Esophagus squamous epithelium (tissue), 5 donors: ENCODE measurements at regions not wholly inside any gene's neighbourhood (a gene's known extent, or its start where the extent isn't known, plus 50 kb on each side); places are given as distances from the start of the nearest gene placed in this dataset.

ENCODE experiments used
- DNase-seq: peaks from one replicate; lab custom pipeline; 2025; lab: John Stamatoyannopoulos, UW
- H3K27ac ChIP-seq, 4 donors: fragments of 200-600 bp; sonication (generic); one replicate each; pipeline ENCODE4 v1.5.1; 2016 to 2019; ENCODE audit warnings: mild to moderate bottlenecking in 1 of 4
- H3K27me3 ChIP-seq, 4 donors: fragments of 200-600 bp; sonication (generic); 1 replicate in 3 of 4; 2 replicates in 1 of 4; pipeline versions ENCODE4 v1.5.1 to v1.6.0; 2017 to 2021; ENCODE audit warnings: antibody characterized with exemption in 1 of 4
- H3K36me3 ChIP-seq, 3 donors: fragments of 200-600 bp; sonication (generic); one replicate each; pipeline ENCODE4 v1.5.1; 2016 to 2019
- H3K4me1 ChIP-seq, 3 donors: fragments of 200-600 bp; sonication (generic); one replicate each; pipeline ENCODE4 v1.5.1; 2017 to 2019
- H3K4me3 ChIP-seq, 4 donors: fragments of 200-600 bp; sonication (generic); 1 replicate in 3 of 4; 2 replicates in 1 of 4; pipeline ENCODE4 v1.5.1; 2016 to 2019; ENCODE audit warnings: mild to moderate bottlenecking in 2 of 4, moderate library complexity in 1 of 4
- H3K9me3 ChIP-seq, 3 donors: fragments of 200-600 bp; sonication (generic); one replicate each; pipeline ENCODE4 v1.5.1; 2016 to 2019
- POLR2A ChIP-seq, 4 donors: fragments of 450-650 bp; IDR thresholded peaks; one replicate each; pipeline ENCODE4 v1.6.1; 2017; ENCODE audit warnings: antibody characterized with exemption in 4 of 4, mild to moderate bottlenecking in 4 of 4, moderate library complexity in 3 of 4
- WGBS, 2 donors: methylation state at CpG; one replicate each; pipeline ENCODE4 v1.1.5; 2018; 5-methylcytosine and 5-hydroxymethylcytosine counted together
- intact Hi-C: fragments of 100-400 bp; cut with DNase I; formaldehyde crosslinking; loops from one replicate; pipeline ENCODE4 v1.15.0; 2022
- TF ChIP-seq, protein P1 (sequence below), 6 experiments: fragments of 450-650 bp in 4 of 6; fragments of 200-600 bp in 2 of 6; sonication (generic) in 2 of 6; IDR thresholded peaks; one replicate each; pipeline ENCODE4 v1.5.1; 2016 to 2019; ENCODE audit warnings: antibody characterized with exemption in 6 of 6, mild to moderate bottlenecking in 4 of 6, moderate library complexity in 4 of 6
- donor health status: DM: yes; HTN: yes; CAD: no.

DNA sequence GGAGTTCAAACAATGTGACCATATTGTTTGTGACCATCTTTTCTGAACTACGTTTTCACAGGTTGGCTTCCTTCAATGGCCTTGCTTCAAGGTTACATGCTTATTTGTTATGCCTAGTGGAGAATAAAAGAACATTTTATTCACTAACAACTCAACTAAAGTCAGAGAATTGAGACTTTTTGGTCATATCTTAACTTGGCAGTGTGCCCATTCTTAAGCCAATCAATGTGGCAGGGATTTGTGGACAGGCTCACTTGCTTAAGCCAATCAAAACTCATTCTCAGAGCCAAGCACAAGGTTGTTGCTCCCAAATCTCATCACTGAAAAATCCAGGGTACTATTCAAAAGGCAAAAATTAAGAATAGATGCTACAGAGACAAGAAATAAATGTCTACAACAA, 455.8 kb upstream of the FAT3 start:
- TF ChIP-seq, protein P1, sequence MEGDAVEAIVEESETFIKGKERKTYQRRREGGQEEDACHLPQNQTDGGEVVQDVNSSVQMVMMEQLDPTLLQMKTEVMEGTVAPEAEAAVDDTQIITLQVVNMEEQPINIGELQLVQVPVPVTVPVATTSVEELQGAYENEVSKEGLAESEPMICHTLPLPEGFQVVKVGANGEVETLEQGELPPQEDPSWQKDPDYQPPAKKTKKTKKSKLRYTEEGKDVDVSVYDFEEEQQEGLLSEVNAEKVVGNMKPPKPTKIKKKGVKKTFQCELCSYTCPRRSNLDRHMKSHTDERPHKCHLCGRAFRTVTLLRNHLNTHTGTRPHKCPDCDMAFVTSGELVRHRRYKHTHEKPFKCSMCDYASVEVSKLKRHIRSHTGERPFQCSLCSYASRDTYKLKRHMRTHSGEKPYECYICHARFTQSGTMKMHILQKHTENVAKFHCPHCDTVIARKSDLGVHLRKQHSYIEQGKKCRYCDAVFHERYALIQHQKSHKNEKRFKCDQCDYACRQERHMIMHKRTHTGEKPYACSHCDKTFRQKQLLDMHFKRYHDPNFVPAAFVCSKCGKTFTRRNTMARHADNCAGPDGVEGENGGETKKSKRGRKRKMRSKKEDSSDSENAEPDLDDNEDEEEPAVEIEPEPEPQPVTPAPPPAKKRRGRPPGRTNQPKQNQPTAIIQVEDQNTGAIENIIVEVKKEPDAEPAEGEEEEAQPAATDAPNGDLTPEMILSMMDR (IDR thresholded peaks at IDR 0.05) = no peak
- no peak for TF ChIP-seq POLR2A (IDR thresholded peaks at IDR 0.05)
- Histone ChIP-seq H3K27ac (no peak overlapping the region), H3K4me1 (no peaks in the 10 kb centered on the region), H3K4me3 (no peak overlapping the region), H3K9me3 (peaks cover 0 to 4% (median 0%) of the 10 kb centered on the region in 3 donors), H3K27me3 (no peaks in the 10 kb centered on the region), H3K36me3 (no peaks in the 10 kb centered on the region)
- no peak for DNase-seq
- intact Hi-C loops = no loop called here
- 67 to 72% methylated on average over 1 of the region's 1 CpG for WGBS, 2 donors

DNA sequence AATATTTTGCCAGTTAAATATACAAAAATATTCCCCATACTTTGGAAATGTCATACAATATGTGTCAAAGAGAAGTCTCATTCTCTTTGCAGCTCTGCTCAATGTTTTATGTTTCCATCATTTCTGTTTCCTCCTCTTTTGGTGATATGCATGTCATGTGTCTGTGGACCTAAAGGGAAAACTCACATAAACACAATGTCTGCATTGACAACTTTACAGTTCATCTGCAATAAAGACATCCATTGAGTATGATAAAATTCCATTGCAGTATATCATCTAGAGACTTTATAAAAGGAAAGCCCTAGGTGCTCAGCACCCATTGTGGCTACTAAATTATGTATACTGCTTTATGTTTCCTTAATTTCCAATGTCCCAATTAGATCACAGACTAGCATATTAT, 461.3 kb upstream of the FAT3 start:
- intact Hi-C loops = no loop called here
- H3K4me1 ChIP-seq = no peaks in the 10 kb centered on the region
- H3K36me3 ChIP-seq = no peaks in the 10 kb centered on the region
- DNase-seq = no peak
- TF ChIP-seq, protein P1 (IDR thresholded peaks at IDR 0.05) = no peak
- no peak for TF ChIP-seq POLR2A (IDR thresholded peaks at IDR 0.05)
- H3K27ac ChIP-seq = no peak overlapping the region
- H3K27me3 ChIP-seq = no peaks in the 10 kb centered on the region
- no peak overlapping the region for H3K4me3 ChIP-seq
- no peaks in the 10 kb centered on the region for H3K9me3 ChIP-seq

DNA sequence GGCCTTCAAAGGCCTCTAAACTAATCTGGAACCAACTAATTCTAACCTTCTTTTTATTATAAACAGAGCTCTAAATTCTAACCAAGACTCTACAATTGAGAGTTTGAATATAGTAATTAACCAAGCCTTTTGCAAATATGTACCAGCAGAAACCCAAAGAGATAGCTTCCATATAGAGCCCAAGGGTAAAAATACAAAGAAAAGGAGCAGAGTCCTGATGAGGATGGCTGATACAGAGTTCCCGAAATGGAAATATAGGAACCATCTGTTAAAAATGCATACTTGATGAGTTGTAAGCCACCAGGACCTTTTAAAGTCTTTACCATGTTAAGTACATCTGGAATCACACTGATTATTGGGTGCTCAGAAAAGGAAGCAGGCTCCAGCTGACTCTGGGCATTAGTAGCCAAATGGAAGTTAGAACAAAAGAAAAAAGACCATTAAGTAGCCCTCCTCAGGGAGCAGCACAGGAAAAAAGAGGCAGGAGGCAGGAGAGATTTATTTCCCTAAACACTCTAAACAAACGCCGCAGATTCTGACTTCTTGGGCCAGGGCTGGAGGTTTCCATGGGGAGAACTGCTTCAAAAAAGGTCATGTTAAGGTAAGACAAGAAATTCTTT, 463.1 kb upstream of the FAT3 start:
- no peaks in the 10 kb centered on the region for H3K36me3 ChIP-seq
- intact Hi-C loops = no loop called here
- H3K4me3 ChIP-seq = no peak overlapping the region

DNA sequence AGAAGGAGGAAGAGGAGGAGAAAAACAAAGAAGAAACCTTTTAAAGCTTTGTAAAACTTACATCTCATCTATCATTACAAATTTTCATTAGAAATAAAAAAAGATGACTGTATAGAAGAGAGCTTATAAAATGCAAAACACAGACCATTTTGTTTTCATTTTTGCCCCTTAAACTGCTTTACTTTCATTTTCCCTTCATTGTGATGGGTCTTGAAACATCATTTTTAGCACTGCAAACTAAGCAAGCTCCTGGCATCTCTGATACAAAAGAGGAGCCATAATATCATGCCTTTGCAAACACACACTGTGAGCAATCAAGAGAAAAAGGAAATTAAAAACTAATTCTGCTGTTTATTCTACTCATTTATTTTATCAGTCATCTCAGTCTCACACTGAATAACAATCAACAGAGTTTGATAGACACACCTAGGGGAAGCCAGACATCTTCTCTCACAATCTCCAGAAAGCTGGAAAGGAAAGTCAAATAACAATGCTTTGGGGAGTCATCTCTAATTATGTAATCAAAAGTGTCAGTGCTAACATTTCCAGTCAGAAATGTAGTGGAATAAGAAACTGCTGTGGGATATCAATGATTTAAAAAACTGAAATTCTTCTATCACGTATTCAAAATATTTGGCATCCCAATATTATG, 467.7 kb upstream of the FAT3 start:
- intact Hi-C loops = no loop called here
- H3K9me3 ChIP-seq = no peaks in the 10 kb centered on the region
- TF ChIP-seq, protein P1 (IDR thresholded peaks at IDR 0.05) = no peak
- TF ChIP-seq POLR2A (IDR thresholded peaks at IDR 0.05) = no peak
- H3K4me1 ChIP-seq = no peaks in the 10 kb centered on the region
- 84 to 92% methylated on average over 1 of the region's 1 CpG for WGBS, 2 donors
- H3K27me3 ChIP-seq = no peaks in the 10 kb centered on the region
- no peak for DNase-seq
- H3K4me3 ChIP-seq = no peak overlapping the region
- H3K36me3 ChIP-seq = no peaks in the 10 kb centered on the region
- H3K27ac ChIP-seq = no peak overlapping the region

More for the DNA sequence above, 463.1 kb upstream of the FAT3 start:
- TF ChIP-seq, protein P1 (IDR thresholded peaks at IDR 0.05) = no peak
- no peak for TF ChIP-seq POLR2A (IDR thresholded peaks at IDR 0.05)
- no peaks in the 10 kb centered on the region for H3K9me3 ChIP-seq
- H3K4me1 ChIP-seq = no peaks in the 10 kb centered on the region
- no peak overlapping the region for H3K27ac ChIP-seq
- no peaks in the 10 kb centered on the region for H3K27me3 ChIP-seq
- no peak for DNase-seq
- 38 to 42% methylated on average over 3 of the region's 3 CpGs for WGBS, 2 donors

DNA sequence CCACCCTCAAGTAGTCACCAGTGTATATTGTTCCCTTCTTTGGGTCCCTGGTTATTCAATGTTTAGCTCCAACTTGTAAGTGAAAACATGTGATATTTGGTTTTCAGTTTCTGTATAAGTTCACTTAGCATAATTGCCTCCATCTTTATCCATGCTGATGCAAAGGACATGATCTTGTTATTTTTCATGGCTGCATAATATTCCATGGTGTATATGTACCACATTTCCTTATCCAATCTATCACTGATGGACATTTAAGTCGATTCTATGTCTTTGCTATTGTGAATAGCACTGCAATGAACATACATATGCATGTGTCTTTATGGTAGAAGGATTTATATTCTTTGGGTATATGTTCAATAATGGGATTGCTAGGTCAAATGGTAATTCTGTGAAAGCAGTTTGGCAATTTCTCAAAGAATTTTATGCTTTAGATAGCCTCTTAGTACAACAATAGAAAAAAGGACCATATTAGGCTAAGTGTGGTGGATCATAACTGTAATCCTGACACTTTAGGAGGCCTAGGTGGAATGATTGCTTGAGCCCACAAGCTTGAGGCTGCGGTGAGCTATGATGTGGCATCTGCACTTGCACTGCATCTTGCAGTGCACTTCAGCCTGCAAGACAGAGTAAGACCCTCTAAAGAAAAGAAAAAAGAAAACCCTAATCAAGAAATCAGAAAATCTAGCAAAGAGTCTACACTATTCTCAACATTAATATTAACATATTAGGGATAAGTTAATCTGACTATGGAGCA, 468.5 kb upstream of the FAT3 start:
- TF ChIP-seq, protein P1 (IDR thresholded peaks at IDR 0.05) = no peak
- TF ChIP-seq POLR2A (IDR thresholded peaks at IDR 0.05) = no peak
- intact Hi-C loops = no loop called here
- WGBS, 2 donors = 50 to 60% methylated on average over 2 of the region's 2 CpGs
- no peaks in the 10 kb centered on the region for H3K36me3 ChIP-seq
- H3K27me3 ChIP-seq = no peaks in the 10 kb centered on the region
- no peaks in the 10 kb centered on the region for H3K9me3 ChIP-seq
- no peak overlapping the region for H3K27ac ChIP-seq
- DNase-seq = no peak
- no peak overlapping the region for H3K4me3 ChIP-seq
- H3K4me1 ChIP-seq = no peaks in the 10 kb centered on the region
